Kidney (tissue), 13 donors: ENCODE measurements at regions not wholly inside any gene's neighbourhood (a gene's known extent, or its start where the extent isn't known, plus 50 kb on each side); places are given as distances from the start of the nearest gene placed in this dataset.

Experiments used
- DNase-seq, 5 donors: peaks; one replicate each; pipeline ENCODE4 v3.0.0-alpha.2; 2013 to 2020
- FAIRE-seq: peaks from 2 replicates; lab custom pipeline; 2012; peaks lifted over from hg19 to GRCh38; lab: Jason Lieb, UNC
- H3K27ac ChIP-seq, 2 donors: one replicate each; pipeline ENCODE4 v1.7.0; 2013; ENCODE audit warnings: low read depth in 2 of 2, low read length in 2 of 2, inconsistent platforms in 1 of 2
- H3K27me3 ChIP-seq: one replicate; pipeline ENCODE4 v1.7.1; 2013; ENCODE audit warnings: low read length, inconsistent platforms; ENCODE audit not compliant: control insufficient read depth, insufficient read depth
- H3K36me3 ChIP-seq, 3 donors: one replicate each; pipeline versions ENCODE4 v1.7.0 to v1.7.1; 2013; ENCODE audit warnings: low read length in 3 of 3, control low read depth in 1 of 3, inconsistent platforms in 1 of 3; ENCODE audit not compliant: insufficient read depth in 3 of 3, control insufficient read depth in 2 of 3
- H3K4me1 ChIP-seq, 3 donors: one replicate each; pipeline versions ENCODE4 v1.7.0 to v1.7.1; 2013; ENCODE audit warnings: low read length in 3 of 3, inconsistent platforms in 1 of 3, low read depth in 1 of 3; ENCODE audit not compliant: control insufficient read depth in 2 of 3, insufficient read depth in 2 of 3
- H3K4me3 ChIP-seq, 3 donors: one replicate each; pipeline versions ENCODE4 v1.7.0 to v1.8.1; 2013; ENCODE audit warnings: low read length in 3 of 3, control low read depth in 1 of 3, inconsistent platforms in 1 of 3
- H3K9ac ChIP-seq, 3 donors: one replicate each; pipeline versions ENCODE4 v1.7.0 to v1.7.1; 2013; ENCODE audit warnings: low read length in 3 of 3, control low read depth in 1 of 3, inconsistent platforms in 1 of 3
- H3K9me3 ChIP-seq, 3 donors: one replicate each; pipeline versions ENCODE4 v1.7.0 to v1.7.1; 2013; ENCODE audit warnings: low read length in 3 of 3, control low read depth in 1 of 3, inconsistent platforms in 1 of 3; ENCODE audit not compliant: control insufficient read depth in 2 of 3, insufficient read depth in 1 of 3
- intact Hi-C: fragments of 100-400 bp; cut with DNase I; formaldehyde crosslinking; loops from one replicate; pipeline ENCODE4 v1.11.1; 2022
- TF ChIP-seq, protein P1 (sequence below): IDR thresholded peaks from 3 replicates; pipeline ENCODE4 v1.5.1; 2012; ENCODE audit warnings: mild to moderate bottlenecking, moderate library complexity, borderline replicate concordance; ENCODE audit not compliant: insufficient read depth; ENCODE audit errors: extremely low read depth
- donor health status: control.
- donor health status: control.
- donor health status: control.
- donor health status: control.
- donor health status: control.
- donor health status: DM: yes; HTN: yes; CAD: no.
- donor health status: Normal renal cell carcinoma (clear cell type).

DNA sequence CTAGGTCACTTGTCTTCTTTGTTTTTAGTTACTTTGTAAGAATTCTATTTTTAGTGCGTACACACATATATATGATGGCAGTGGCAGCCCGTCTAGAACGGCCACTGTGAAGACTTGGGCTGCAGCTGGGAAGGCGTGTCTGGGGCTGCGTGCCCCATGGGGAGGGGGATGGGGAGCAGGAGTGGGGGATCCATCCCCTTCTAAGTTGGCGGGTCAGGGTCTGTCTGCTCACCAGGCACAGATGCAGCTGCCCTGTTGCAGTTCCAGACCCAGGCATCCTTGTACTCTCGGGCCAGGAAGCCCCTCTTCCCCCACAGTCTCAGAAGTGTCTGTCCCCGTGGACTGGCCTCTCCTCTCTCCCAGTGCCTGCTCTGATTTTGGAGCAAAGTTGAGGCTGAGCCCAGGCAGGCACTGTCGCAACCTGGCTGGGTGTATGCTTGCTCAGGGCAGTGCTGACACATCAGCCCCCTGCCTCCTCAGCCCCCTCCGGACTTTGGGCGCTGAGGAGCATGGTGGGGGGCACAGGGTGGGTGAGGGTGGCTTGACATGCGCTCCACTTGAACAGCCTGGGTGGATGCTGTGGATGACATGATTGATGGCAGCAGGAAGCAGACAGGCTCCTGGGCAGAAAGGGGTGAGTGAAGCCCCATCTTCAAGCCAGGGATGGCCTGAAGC lies 271.2 kb upstream of the NAV3 start:
- DNase-seq (no peak), FAIRE-seq (no peak)
- H3K4me1 ChIP-seq, result no peaks in the 10 kb centered on the region
- H3K36me3 ChIP-seq, result no peaks in the 10 kb centered on the region
- intact Hi-C loops, result no loop called here
- H3K27me3 ChIP-seq, result no peaks in the 10 kb centered on the region
- H3K9ac ChIP-seq, result no peak overlapping the region
- H3K9me3 ChIP-seq, result no peaks in the 10 kb centered on the region
- no peak overlapping the region for H3K4me3 ChIP-seq
- TF ChIP-seq, protein P1, sequence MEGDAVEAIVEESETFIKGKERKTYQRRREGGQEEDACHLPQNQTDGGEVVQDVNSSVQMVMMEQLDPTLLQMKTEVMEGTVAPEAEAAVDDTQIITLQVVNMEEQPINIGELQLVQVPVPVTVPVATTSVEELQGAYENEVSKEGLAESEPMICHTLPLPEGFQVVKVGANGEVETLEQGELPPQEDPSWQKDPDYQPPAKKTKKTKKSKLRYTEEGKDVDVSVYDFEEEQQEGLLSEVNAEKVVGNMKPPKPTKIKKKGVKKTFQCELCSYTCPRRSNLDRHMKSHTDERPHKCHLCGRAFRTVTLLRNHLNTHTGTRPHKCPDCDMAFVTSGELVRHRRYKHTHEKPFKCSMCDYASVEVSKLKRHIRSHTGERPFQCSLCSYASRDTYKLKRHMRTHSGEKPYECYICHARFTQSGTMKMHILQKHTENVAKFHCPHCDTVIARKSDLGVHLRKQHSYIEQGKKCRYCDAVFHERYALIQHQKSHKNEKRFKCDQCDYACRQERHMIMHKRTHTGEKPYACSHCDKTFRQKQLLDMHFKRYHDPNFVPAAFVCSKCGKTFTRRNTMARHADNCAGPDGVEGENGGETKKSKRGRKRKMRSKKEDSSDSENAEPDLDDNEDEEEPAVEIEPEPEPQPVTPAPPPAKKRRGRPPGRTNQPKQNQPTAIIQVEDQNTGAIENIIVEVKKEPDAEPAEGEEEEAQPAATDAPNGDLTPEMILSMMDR, result no peak
- H3K27ac ChIP-seq, result no peak overlapping the region

DNA sequence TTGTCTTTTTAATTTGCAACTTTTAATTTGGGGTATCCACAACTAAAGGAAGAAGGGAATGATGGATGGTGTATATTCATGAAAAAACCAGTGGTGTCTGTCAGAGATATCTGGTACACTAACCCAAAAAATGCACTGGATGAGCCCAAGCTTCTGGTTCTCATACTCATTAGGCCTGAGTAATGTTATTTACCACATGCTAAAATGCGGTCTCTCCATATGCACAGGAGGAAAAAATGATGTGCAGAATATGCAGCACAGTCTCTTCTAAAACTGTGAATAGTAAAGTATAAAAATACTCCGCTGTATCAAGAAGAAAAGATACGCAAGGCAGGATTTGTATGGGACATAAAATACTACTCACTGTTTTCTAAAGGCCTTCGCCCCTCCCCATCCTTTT lies 275.6 kb upstream of the NAV3 start:
- TF ChIP-seq, protein P1, result no peak
- intact Hi-C loops, result no loop called here
- no peak overlapping the region for H3K4me3 ChIP-seq
- H3K36me3 ChIP-seq, result no peaks in the 10 kb centered on the region
- H3K27me3 ChIP-seq, result no peaks in the 10 kb centered on the region
- H3K4me1 ChIP-seq, result no peaks in the 10 kb centered on the region
- no peak for DNase-seq
- no peak overlapping the region for H3K27ac ChIP-seq
- no peak for FAIRE-seq
- H3K9me3 ChIP-seq, result no peaks in the 10 kb centered on the region
- no peak overlapping the region for H3K9ac ChIP-seq

DNA sequence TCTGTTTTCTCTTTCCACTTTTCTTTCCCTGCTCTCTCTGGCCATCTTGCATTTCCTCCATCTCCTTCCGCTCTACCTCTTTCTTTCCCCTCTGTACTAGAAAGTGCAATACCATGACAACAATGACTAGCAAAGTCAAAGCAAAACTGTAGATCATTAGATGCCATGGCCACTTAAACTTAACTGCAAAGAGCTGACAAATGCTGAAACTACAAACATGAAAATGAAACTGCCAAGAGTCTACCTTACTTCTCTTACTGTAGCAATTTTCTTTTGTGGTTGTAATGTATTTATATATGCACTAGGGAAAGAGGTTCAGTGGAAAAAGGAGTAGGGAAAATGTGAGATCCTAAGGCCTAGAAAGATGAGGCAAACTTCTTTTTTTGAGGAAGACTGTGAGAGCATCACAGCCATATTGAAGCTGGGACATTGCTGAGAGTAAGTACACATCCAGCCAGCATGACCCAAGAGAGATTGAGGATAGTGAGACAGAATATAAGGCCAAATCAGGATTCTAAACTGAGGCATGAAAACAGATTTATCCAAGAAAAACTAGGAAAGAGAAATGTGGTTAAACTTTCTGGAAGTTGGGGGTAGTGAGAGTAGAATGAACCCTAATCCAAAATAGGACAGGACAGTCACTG lies 276.6 kb upstream of the NAV3 start:
- TF ChIP-seq, protein P1, result no peak
- intact Hi-C loops, result no loop called here
- Histone ChIP-seq H3K36me3 (no peaks in the 10 kb centered on the region), H3K4me3 (no peak overlapping the region), H3K9me3 (no peaks in the 10 kb centered on the region), H3K27me3 (no peaks in the 10 kb centered on the region), H3K9ac (no peak overlapping the region), H3K4me1 (no peaks in the 10 kb centered on the region), H3K27ac (no peak overlapping the region)
- FAIRE-seq (no peak), DNase-seq (no peak)
